NCI-H146 (cell line): ENCODE measurements at regions not wholly inside any gene's neighbourhood (a gene's known extent, or its start where the extent isn't known, plus 50 kb on each side); places are given as distances from the start of the nearest gene placed in this dataset.
"Not testable (repeated sequence)": the region's sequence is repeated elsewhere in the genome, so short reads cannot be mapped to it uniquely, and the experiment has no call there.

Experiments
- DNase-seq: peaks from one replicate; lab custom pipeline; 2025; lab: John Stamatoyannopoulos, UW

DNA sequence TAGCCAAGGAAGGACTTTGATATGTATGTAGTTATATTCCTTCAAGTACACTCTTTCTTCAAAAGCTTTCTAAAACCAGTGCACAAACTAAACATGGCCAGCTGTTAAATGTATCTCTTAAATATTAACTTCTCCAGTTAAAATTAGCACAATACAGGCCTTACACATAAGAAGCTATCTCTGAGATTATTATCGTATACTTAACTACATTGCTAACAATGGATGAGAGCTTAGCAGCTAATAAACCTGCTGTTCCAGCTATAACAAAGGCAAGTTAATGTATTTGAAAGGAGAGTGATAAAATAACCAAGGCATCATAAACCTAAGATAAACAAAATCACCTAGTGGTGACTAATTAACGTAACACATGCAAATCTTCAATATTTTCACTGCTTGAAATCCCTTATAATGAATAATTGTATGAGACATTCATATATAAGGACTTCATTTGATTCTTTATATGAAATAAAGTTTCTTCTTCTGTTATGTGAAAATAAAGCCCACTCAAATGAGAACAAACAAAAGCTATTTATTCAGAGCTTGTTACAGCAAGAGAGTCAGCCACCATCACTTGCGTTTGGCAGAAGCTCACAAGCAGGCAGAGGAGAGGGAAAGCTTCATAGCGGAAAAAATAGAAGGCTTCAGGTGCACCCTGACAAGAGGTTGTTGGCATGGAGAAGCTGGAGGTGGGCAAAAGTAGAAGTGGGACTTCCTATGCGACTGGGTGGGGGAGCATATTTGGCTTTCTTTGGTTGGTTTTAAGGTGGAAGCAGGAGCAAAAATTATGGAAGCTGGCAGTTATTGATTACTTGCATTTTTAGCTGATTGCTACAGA lies 274.1 kb upstream of the CHRM3 start:
- DNase-seq: no peak

DNA sequence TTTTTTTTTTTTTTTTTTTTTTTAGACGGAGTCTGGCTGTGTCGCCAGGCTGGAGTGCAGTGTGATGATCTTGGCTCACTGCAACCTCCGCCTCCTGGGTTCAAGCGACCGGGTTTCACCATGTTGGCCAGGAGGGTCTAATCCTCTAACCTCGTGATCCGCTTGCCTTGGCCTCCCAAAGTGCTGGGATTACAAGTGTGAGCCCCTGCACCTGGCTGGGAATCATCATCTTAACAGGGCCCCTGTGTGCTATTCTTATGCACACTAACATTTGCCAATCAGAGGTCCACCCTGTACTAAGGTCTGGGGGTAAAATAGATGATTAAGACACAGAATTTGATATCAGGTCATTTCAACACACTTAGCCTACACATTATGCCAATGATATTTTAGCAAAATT lies 278.7 kb upstream of the CHRM3 start:
- no peak for DNase-seq

DNA sequence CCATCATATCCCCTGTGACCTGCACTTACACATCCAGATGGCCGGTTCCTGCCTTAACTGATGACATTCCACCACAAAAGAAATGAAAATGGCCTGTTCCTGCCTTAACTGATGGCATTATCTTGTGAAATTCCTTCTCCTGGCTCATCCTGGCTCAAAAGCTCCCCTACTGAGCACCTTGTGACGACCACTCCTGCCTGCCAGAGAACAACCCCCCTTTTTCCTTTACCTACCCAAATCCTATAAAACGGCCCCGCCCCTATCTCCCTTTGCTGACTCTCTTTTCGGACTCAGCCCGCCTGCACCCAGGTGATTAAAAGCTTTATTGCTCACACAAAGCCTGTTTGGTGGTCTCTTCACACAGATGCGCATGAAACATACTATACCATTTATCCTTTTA lies 279.7 kb upstream of the CHRM3 start:
- not testable (repeated sequence) for DNase-seq

DNA sequence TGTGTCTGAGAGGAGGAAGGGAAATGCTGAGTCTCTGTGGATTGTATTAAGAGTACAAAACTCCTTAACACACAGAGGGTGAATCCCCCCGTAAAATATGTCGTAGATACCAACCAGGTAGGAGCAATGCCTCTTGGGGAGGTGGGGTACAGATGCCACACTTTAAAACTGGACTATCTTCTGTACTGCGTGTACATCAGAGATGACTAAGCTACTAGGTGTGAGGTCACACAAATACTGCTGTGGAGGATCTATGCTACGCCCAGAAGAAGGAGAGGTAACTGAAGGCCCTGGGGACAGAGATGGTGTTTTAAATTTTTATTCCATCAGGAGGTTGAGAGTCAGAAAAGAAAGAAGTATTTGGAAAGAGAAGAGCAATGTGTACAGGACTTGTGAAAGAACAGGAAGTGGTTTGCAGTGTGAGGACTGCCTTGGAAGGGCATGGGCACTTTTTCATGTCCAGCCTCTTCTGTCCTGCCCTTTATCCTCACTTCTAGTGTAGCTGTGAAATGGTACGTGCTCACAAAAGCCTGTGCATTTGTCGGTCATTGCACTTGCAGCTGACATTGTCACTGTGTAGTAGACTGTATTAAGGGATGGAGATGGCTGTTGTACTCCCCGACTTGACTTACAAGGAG lies 287.8 kb upstream of the CHRM3 start:
- no peak for DNase-seq

DNA sequence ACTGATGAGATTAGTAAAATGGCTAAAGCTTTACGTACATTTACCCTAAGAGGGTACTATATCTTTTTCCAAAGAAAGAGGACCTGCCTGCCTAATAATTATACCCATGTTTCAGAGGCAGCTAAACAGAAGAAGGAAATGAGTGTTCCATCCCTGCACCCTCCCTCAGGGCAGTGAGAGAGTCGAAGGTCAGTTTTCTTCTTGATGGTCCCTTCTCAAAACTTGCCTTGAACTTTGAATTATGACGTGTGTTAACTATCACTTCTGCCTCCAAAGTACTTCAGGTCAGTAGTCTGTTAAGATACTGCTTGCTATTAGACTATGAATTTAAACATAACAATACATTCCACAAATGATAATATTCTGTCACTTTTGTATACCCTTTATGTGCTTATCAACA lies 294.8 kb upstream of the CHRM3 start:
- DNase-seq: no peak

DNA sequence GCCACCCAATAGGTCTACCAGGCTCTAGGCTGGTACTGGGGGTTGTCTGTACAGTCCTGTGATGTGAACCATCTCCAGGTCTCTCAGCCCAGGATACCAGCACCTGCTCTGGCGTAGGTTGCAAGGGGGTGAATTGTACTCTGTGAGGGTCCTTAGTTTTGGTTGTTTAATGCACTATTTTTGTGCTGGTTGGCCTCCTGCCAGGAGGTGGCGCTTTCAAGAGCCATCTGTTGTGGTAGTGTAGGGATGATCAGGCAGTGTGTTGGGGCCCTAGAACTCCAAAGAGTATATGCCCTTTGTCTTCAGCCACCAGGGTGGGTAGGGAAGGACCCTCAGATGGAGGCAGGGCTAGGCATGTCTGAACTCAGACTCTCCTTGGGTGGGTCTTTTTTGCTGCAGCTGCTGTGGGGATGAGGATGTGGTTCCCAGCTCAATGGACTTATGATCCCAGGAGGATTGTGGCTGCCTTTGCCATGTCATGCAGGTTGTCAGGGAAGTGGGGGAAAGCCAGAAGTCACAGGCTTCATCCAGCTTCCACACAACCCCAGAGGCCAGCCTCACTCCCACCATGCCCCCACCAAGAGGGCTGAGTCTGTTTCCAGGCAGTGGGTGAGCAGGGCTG lies 301.8 kb upstream of the CHRM3 start:
- no peak for DNase-seq

DNA sequence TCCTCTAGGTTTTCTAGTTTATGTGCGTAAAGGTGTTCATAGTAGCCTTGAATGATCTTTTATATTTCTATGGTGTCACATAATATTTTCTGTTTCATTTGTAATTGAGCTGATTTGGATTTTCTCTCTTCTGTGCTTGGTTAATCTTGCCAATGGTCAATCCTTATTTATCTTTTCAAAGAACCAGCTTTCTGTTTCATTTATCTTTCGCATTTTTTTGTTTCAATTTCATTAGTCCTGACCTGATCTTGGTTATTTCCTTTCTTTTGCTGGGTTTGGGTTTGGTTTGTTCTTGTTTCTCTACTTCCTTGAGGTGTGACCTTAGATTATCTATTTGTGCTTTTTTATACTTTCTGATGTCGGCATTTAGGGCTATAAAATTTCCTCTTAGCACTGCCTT lies 304.4 kb upstream of the CHRM3 start:
- DNase-seq: not testable (repeated sequence)

DNA sequence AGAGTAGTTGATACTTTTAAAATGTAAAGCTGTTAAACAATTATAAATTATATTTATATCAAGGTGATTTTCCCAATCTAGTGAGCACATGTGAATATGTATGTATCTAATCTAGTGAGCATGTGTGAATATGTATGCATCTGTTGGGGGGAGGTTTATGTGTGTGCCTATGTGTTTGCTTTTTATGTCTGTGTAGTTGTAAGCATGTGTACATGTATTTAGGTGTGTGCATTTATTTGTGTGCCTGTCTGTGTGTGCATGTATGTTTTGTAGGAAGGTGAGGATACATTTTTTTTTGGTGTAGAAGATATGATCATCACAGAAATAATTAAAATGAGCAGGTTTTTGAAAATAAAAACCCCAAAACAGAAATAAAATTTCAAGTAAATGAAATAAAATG lies 318.9 kb upstream of the CHRM3 start:
- no peak for DNase-seq

DNA sequence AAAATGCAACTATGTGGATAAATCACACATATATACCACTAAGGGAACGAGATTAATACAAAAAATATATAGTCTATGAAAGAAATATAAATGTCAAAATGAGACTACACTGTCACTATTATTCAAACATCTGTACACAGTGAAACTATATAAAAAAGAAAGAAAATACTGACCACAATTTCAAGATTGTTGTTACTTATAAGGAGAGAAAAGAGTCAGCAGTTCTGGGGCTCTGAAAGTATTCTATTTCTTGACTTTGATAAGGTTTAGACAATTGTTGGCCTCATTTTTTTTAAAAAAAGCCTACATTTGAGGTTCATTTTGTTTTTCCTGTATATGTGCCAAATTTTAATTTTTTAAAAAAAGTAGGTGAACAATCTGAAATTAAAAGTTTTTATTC lies 319.3 kb upstream of the CHRM3 start:
- DNase-seq: no peak

DNA sequence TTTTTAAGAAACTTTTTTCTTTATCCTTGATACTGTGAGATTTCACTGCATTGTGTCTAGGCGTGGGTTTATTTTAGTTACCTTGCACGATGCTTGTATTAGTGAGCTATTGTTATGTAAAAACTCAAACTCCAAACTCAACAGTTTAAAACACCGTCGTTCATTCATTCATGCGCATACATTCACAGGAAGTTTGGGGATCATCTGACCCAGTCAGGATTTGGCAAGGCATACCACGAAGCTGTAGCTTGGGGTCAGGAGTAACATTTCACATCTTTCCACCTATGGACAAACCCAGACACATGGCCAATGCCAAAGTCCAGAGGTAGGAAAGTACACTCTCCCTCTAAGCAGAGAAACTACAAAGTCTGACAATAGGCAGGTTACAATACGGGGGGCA lies 324.6 kb upstream of the CHRM3 start:
- no peak for DNase-seq

DNA sequence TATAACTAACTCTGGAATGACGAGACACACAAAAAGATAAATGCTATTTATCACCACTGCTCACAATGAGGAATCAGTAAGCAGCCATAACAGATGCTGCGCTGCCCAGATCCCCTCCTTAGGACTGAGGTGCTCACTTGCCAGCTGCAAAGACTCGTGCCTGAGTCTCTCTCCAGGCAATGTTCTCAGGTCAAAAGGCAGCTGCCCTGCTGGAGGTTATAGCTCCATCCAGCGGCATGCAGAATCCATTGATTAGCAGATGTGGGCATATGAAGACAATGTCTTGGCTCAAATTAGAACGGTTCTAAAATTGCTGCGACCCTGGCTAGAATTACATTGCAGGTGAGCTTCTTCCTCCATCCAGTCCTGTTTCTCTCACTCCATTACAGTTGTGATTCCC lies 328.2 kb upstream of the CHRM3 start:
- no peak for DNase-seq

DNA sequence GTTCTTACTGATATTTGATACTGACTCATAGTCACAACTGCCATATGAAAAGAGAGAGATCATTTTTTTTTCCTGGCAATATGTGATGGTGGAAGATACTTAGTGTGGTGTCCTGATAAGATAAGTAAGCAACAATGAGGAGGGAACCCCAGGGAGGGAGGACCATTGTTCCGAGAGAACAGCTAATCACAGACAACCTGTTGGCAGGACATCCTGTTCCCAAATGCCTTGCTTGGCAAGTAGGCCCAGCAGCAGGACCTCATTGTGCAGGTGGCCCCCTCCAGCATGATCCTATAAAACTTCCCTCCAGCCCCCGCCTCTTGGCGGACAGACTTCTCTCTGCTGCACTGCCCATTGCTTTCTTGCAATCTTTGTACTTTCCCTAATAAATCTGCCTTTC lies 329.4 kb upstream of the CHRM3 start:
- no peak for DNase-seq

DNA sequence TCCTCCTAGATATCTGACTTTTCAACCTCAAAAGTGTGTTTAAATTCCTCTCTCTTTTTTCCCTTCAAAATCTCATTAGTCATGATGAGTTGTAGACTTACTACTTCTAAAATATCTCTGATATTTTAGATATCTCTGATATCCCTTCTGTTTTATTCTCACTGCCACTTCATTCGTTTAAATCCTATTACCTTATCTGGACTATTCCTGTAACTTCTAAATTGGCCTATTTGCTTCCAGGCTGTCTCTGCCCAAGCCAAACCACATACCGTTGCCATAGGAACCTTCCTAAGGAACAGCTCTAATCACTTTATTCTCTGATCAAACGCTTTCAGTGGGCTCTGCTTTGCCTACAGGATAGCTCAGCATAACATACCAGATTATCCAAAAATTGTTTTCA lies 333.1 kb upstream of the CHRM3 start:
- no peak for DNase-seq

DNA sequence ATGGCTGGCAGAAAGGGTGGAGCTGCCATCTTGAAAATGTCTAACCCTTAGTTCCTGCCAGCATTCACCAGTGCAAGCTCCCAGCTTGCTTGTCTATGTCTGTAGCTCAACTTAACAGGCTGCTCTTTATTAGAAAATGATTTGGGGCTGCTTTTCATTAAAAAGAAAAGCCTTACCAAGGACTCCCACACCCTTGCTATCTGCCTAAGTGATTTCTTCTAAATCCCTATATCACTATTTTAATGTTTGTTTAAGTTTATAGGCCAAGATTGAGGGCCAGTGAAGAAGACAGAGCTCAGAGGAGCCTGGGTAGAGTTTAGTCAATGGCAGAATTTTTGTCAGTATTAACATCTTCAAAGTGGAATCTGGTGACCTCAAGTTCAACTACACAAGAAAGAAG lies 336.8 kb upstream of the CHRM3 start:
- no peak for DNase-seq

DNA sequence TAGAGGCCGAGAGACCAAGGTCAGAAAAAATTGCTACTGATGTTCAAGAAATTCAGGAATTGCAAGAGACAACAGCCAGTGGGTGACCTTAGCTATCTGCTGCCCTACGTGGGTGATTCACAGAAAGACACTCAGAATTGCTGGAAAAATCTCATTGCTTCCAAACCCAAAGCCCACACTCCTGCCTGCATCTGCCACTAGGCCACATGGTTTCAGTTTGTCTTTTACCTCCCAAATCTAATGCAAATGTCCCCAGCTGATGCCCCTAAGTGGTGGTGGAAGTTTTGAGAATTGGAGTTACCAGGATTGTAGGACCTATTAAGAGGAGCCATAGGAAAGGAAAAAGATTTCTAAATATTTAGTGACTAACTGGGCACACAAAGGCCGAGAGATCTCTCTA lies 341.5 kb upstream of the CHRM3 start:
- DNase-seq: no peak

DNA sequence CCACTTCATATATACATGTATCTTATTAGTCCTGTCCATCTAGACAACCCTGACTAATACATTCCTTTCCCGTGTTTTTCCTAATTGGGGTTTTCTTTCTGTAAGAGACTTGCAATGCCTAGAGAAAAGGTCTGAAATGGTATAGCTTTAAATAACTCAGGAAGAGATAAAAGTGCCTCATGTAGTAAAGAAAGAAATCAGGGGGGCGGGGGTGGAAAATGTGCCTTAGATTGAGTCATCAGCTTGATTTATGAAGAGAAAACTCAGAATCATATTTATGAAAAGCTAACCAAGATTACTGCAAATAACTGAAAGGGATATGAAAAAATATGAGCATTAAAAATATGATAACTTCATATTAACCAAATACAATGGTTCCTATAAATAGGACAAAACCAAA lies 345.8 kb upstream of the CHRM3 start:
- no peak for DNase-seq

DNA sequence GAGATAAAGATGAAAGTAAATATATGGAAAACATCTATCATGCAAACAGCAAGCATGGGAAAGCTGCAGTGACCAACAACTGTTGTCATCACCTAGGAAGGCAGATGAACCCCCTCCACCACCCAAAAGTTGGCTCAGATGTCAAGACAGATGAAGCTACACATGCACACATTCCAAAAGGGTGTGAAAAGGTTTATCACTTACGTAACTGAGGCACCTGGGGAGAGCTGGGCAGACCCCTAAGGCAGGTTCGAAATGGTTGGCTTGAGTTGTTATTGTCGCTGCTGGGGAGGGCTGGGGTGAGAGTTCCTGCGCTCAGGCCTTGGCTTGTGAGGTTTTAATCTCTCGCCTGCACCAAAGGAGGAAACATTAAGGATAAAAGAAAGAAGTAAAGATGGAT lies 355.1 kb upstream of the CHRM3 start:
- no peak for DNase-seq

DNA sequence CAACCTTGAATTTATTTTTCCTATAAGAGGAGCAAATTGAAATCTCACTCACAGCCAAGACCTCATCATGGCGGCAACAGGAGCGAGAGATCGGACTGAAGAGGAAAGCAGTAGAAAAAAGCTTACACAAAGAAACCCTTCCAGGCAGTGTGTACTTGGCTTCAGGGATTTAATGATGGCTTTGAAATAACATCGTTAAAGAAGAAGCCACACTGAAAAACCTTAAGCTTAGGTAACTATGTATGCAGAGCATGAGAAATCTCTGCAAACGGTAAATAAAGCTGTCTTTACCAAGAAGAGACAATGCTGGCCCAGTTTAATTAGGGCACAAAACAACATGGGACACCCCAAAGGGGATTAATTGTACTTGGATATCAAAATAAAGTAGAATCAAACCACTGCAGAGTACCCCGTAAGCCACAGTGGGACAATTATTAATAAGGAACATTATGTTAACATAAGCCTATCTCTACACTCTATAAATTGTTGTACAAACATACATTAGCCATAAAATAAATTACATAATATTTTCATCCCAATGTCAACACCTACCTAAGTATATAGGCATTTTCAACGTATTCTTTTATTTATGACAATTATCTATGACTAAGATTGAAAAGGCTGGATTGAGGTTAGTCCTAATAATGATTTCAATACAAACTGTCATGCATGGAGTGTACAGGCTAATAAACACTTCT lies 360.2 kb upstream of the CHRM3 start:
- DNase-seq: no peak

DNA sequence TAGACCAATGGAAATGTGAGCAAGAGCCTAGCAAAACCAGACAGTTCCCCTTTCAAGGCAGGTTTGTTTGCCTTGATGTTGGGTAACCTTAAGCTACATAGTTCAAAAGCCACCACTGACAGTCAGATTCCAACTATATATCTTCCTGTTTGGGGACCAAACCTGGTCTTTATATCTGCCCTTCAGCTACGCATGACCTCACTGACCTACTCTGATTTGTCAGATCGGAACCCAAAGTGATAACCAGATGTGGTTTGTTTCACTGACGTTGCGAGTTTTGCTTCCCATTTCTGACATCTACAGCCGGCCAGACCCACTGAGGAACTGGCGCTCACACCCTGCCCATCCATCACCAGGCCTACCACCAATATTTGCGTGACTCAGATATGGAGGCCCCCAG lies 361.1 kb upstream of the CHRM3 start:
- DNase-seq: no peak

DNA sequence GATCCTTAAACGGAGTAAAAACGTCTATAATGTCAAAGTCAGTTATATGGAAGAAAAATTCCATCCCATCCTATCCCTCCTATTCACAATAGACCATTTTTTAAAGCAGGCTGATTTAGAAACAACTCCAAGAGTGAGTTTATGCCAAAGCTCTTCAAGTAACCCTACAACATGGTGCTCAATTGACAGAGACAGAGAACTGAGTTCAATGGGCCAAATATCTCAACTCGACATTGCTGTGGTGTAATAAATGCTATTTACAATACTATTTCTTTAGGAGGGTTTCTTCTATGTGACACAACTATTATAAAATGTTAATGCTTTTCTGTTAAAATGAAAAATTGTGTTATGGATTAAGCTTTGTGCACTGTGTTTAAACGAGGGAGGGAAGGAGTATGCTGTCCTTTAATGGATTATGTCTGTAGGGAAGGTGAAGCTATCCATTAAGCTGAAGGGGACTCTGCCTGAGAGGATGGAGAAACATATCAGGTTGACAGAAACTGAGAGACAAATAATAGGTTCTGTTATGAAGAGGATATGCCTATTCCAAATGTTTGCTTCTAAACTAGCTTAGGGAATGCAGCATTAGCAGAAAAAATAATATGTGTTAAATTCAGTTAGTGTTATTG lies 362.5 kb upstream of the CHRM3 start:
- no peak for DNase-seq

DNA sequence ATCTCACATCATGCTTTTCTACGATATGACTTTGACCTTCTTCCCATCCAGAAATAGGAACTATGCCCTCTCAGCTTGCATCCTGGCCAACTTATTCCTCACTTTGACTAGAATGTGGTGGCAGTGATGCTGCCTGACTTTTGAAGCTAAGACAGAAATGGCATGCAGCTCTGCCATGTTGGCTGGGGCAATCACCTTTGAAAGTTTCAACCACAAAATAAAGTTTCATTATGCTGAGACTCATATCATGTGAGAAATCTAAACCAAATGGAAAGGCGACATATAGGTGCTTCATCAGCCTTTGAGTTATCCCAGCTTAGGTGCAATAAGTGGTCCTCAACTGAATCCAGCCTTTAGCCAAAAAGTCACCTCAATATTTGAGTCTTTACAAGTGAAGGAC lies 370.0 kb upstream of the CHRM3 start:
- no peak for DNase-seq

DNA sequence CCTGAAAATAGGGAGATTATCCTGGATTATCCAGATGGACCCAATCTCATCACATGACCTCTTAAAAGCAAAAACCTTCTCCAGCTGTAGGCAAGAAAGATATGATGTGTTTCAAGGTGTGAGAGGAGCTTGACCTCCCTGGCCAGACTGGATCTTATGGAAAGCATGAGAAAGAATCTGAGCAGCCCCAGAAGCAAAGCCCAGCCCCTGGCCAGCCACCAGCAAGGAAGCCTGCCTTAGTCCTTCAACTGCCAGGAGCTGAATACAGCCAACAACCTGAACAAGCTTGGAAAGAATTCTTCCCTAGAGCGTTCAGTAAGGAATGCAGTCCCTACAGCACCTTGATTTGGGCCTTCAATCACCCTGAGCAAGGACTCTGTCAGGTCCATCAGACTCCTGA lies 375.0 kb upstream of the CHRM3 start:
- no peak for DNase-seq
